A549 (cell line): ENCODE measurements at regions not wholly inside any gene's neighbourhood (a gene's known extent, or its start where the extent isn't known, plus 50 kb on each side); places are given as distances from the start of the nearest gene placed in this dataset.

Source experiments
- BHLHE40 ChIP-seq: IDR thresholded peaks from 2 replicates; pipeline ENCODE4 v1.6.1; 2012; ENCODE audit warnings: low read depth, low read length, inconsistent platforms
- CTCF ChIP-seq: fragments of >200 bp; sonication (Bioruptor Twin); formaldehyde crosslinking; IDR thresholded peaks from 3 replicates; pipeline ENCODE4 v1.5.1; 2016
- NPAS2 ChIP-seq: fragments of 250-450 bp; sonication (Bioruptor Pico); IDR thresholded peaks from 2 replicates; pipeline ENCODE4 v1.8.0; 2022; ENCODE audit warnings: mild to moderate bottlenecking, moderate library complexity, borderline replicate concordance
- NR3C1 ChIP-seq: fragments of >200 bp; sonication (Bioruptor Twin); formaldehyde crosslinking; IDR thresholded peaks from 3 replicates; pipeline ENCODE4 v1.6.1; 2017
- PHF8 ChIP-seq: fragments of 200-600 bp; sonication (generic); IDR thresholded peaks from 2 replicates; pipeline ENCODE4 v1.6.1; 2016; ENCODE audit warnings: low read depth, mild to moderate bottlenecking, antibody characterized with exemption, moderate library complexity, borderline replicate concordance
- RAD21 ChIP-seq, 2 experiments: fragments of >200 bp in 1 of 2; sonication (Bioruptor Twin) in 1 of 2; formaldehyde crosslinking in 1 of 2; IDR thresholded peaks in 1 of 2; conservative IDR thresholded peaks in 1 of 2; 2 replicates in 1 of 2; 3 replicates in 1 of 2; pipeline ENCODE4 v1.6.1; 2012 to 2018; ENCODE audit warnings: inconsistent platforms in 1 of 2
- RFX5 ChIP-seq: fragments of 450-650 bp; IDR thresholded peaks from 2 replicates; pipeline ENCODE4 v1.7.1; 2014; ENCODE audit warnings: antibody characterized with exemption, mild to moderate bottlenecking, moderate library complexity
- RNF2 ChIP-seq: fragments of 200-600 bp; sonication (generic); IDR thresholded peaks from 2 replicates; pipeline ENCODE4 v1.6.1; 2016; ENCODE audit warnings: low read depth, mild to moderate bottlenecking, antibody characterized with exemption, moderate library complexity, borderline replicate concordance

GRCh38 chr4:128524311-128524710 is 236.7 kb upstream of the PGRMC2 start:
- TF ChIP-seq RNF2 = no peak
- no peak for TF ChIP-seq NR3C1
- no peak for TF ChIP-seq CTCF
- TF ChIP-seq NPAS2 (CRISPR knock-in tag) = no peak
- TF ChIP-seq PHF8 = no peak
- no peak for TF ChIP-seq BHLHE40
- no peak for TF ChIP-seq RFX5
- no peak for TF ChIP-seq RAD21 (conservative IDR thresholded peaks at IDR 0.05 in 1 of 2, IDR thresholded peaks at IDR 0.05 in 1 of 2)
